ENCODE measurements at regions not wholly inside any gene's neighbourhood (a gene's known extent, or its start where the extent isn't known, plus 50 kb on each side); places are given as distances from the start of the nearest gene placed in this dataset.

DNA sequence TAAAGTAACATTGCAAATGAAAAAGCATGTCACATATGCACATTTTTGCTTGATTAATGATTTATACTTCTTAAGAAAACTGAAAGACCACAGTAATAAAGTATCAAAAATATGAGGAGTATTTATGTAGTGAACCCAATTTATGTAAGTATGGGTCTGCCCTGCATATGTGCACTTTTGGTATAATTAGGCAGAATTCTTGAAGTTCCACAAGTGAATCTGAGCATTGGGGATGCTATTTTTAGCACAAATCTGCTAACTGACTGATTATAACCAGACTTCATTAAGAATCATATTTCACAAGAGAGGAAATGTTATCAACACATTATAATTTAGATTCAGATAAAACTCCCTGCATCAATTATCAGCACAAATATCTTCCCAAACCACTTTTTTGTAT, 407.1 kb upstream of the LRRC4C start:
- ATAC-seq (no peak), DNase-seq (no peak)
- Histone ChIP-seq H3K27me3 (no peaks in the 10 kb centered on the region), H3K4me3 (no peak overlapping the region), H3K27ac (no peak overlapping the region), H3K4me1 (no peaks in the 10 kb centered on the region), H3K36me3 (replicated peaks in 1 of 2; ENCODE audit: insufficient read depth in 1 of 2, low read depth in 2 of 2) (no peaks in the 10 kb centered on the region), H3K9me3 (no peaks in the 10 kb centered on the region)
- intact Hi-C loops (cut with DNase I) = no loop called here
- TF ChIP-seq, protein P1, sequence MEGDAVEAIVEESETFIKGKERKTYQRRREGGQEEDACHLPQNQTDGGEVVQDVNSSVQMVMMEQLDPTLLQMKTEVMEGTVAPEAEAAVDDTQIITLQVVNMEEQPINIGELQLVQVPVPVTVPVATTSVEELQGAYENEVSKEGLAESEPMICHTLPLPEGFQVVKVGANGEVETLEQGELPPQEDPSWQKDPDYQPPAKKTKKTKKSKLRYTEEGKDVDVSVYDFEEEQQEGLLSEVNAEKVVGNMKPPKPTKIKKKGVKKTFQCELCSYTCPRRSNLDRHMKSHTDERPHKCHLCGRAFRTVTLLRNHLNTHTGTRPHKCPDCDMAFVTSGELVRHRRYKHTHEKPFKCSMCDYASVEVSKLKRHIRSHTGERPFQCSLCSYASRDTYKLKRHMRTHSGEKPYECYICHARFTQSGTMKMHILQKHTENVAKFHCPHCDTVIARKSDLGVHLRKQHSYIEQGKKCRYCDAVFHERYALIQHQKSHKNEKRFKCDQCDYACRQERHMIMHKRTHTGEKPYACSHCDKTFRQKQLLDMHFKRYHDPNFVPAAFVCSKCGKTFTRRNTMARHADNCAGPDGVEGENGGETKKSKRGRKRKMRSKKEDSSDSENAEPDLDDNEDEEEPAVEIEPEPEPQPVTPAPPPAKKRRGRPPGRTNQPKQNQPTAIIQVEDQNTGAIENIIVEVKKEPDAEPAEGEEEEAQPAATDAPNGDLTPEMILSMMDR (IDR thresholded peaks at IDR 0.05) = no peak
- no peak for TF ChIP-seq POLR2A (IDR thresholded peaks at IDR 0.05)

DNA sequence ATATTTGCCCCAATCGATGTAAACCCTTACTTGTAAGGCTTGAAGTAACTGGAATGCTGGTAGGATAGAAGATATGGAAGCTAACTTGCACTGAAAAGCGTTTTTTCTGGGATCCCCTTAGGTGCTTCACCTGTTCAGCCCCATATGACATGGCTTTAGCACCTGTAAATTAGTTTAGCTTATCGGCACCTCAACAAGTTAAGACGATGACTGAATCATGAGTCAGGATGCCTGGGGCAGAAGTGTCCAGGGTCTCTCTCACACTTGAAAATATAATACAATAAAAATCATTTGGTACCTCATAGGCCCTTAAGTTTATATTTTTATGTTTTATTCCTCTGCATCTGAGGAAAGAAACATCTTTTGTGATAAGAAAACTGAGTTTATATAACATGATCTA, 409.2 kb upstream of the LRRC4C start:
- no peak for ATAC-seq
- no peak overlapping the region for H3K27ac ChIP-seq
- H3K27me3 ChIP-seq = no peaks in the 10 kb centered on the region
- H3K4me3 ChIP-seq = no peak overlapping the region
- DNase-seq = no peak
- no peaks in the 10 kb centered on the region for H3K36me3 ChIP-seq (replicated peaks in 1 of 2; ENCODE audit: insufficient read depth in 1 of 2, low read depth in 2 of 2)
- no peaks in the 10 kb centered on the region for H3K9me3 ChIP-seq
- no peak for TF ChIP-seq POLR2A (IDR thresholded peaks at IDR 0.05)
- TF ChIP-seq, protein P1 (IDR thresholded peaks at IDR 0.05) = no peak
- intact Hi-C loops (cut with DNase I) = no loop called here
- 53 to 56% methylated on average over 4 of the region's 4 CpGs for WGBS, 2 donors
- H3K4me1 ChIP-seq = no peaks in the 10 kb centered on the region

DNA sequence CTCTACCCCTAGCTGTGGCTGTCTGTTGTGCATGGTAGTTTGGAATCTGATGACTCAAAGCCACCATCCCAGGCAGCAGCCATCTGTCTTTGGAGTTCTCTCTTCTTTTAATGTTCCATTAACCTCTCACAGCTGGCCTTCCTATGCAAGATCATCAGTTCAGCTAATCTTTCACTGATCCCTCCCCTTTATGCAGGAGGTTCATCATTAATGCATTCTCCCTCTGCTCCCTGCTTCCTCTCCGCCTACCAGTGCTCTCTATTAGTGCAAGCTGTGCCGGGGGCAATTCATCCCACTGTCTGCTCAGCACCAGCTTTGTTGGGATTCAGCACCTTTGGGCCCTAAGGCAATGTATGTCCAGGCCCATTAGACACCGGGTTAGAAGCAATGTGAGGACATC, 413.0 kb upstream of the LRRC4C start:
- no peak for ATAC-seq
- DNase-seq = no peak
- WGBS, 2 donors = 51 to 66% methylated on average over 3 of the region's 3 CpGs
- Histone ChIP-seq H3K27me3 (no peaks in the 10 kb centered on the region), H3K9me3 (no peaks in the 10 kb centered on the region), H3K27ac (no peak overlapping the region), H3K4me3 (no peak overlapping the region), H3K36me3 (replicated peaks in 1 of 2; ENCODE audit: insufficient read depth in 1 of 2, low read depth in 2 of 2) (no peaks in the 10 kb centered on the region), H3K4me1 (no peaks in the 10 kb centered on the region)
- intact Hi-C loops (cut with DNase I) = no loop called here
- no peak for TF ChIP-seq POLR2A (IDR thresholded peaks at IDR 0.05)
- TF ChIP-seq, protein P1 (IDR thresholded peaks at IDR 0.05) = no peak

DNA sequence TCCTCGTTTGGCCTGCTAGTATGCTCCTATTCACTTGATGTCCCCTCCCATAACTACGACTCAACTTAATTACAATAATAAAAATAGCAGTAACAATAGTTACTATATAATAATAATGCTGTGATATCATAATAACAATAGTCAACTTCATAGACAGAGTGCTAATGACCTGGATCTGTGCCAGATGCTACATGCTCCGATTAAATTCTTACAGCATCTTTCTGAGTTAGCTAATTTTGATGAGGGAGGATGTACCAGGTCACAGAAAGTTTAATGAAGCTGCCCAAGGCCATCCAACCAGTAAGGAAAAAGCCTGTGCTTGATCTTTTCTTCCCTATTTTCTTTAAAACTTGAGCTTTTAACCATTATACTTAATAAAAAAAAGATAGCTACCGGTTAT, 413.4 kb upstream of the LRRC4C start:
- no peaks in the 10 kb centered on the region for H3K9me3 ChIP-seq
- no peak for ATAC-seq
- no peak overlapping the region for H3K4me3 ChIP-seq
- H3K27me3 ChIP-seq = no peaks in the 10 kb centered on the region
- no peak overlapping the region for H3K27ac ChIP-seq
- intact Hi-C loops (cut with DNase I) = no loop called here
- DNase-seq = no peak
- TF ChIP-seq, protein P1 (IDR thresholded peaks at IDR 0.05) = no peak
- no peak for TF ChIP-seq POLR2A (IDR thresholded peaks at IDR 0.05)
- WGBS, 2 donors = 74 to 75% methylated on average over 4 of the region's 4 CpGs
- no peaks in the 10 kb centered on the region for H3K36me3 ChIP-seq (replicated peaks in 1 of 2; ENCODE audit: insufficient read depth in 1 of 2, low read depth in 2 of 2)
- no peaks in the 10 kb centered on the region for H3K4me1 ChIP-seq

DNA sequence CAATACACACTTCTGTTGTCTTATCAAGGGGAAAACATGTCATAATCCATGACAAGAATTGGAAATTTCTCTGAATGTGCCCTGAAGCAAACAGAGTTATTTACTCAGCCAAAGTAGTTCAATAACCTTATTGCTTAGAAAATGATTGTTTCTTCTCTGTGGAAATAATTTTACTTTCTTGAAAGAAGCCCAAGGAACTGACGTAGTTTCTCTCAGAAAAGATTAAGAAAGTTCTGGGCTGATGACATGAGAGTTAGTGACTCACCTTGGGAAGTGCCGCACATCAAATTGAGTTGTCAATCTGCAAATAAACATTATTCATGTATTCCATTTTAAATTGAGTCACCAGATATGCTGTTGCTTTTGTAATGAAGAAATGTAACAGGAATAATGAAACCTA, 418.6 kb upstream of the LRRC4C start:
- Histone ChIP-seq H3K27me3 (no peaks in the 10 kb centered on the region), H3K36me3 (replicated peaks in 1 of 2; ENCODE audit: insufficient read depth in 1 of 2, low read depth in 2 of 2) (no peaks in the 10 kb centered on the region), H3K9me3 (no peaks in the 10 kb centered on the region), H3K27ac (no peak overlapping the region), H3K4me1 (no peaks in the 10 kb centered on the region), H3K4me3 (no peak overlapping the region)
- ATAC-seq (no peak), DNase-seq (no peak)
- intact Hi-C loops (cut with DNase I) = no loop called here
- WGBS, 2 donors = 42 to 49% methylated on average over 2 of the region's 2 CpGs
- no peak for TF ChIP-seq POLR2A (IDR thresholded peaks at IDR 0.05)
- TF ChIP-seq, protein P1 (IDR thresholded peaks at IDR 0.05) = no peak
